GM12878 (cell line): ENCODE measurements at regions not wholly inside any gene's neighbourhood (a gene's known extent, or its start where the extent isn't known, plus 50 kb on each side); places are given as distances from the start of the nearest gene placed in this dataset.

Source experiments
- BCL11A ChIP-seq: IDR thresholded peaks from 2 replicates; pipeline ENCODE4 v1.6.1; 2011; ENCODE audit warnings: low read depth, low read length
- CBX5 ChIP-seq: sonication (generic); IDR thresholded peaks from 2 replicates; pipeline ENCODE4 v1.6.1; 2016; ENCODE audit warnings: low read depth, moderate library complexity, mild to moderate bottlenecking, inconsistent platforms
- HCFC1 ChIP-seq: fragments of 150-350 bp; IDR thresholded peaks from 2 replicates; pipeline ENCODE4 v1.6.1; 2014; ENCODE audit warnings: low read length
- POLR2A ChIP-seq: IDR thresholded peaks from 2 replicates; pipeline ENCODE4 v1.6.1; 2011; ENCODE audit warnings: low read depth, mild to moderate bottlenecking, low read length
- POLR2AphosphoS5 ChIP-seq: IDR thresholded peaks from 2 replicates; pipeline ENCODE4 v1.6.1; 2011; ENCODE audit warnings: mild to moderate bottlenecking, low read length, inconsistent platforms
- SREBF1 ChIP-seq: IDR thresholded peaks from 2 replicates; pipeline ENCODE4 v1.6.1; 2012; ENCODE audit warnings: mild to moderate bottlenecking, low read length
- SUPT20H ChIP-seq: IDR thresholded peaks from 2 replicates; pipeline ENCODE4 v1.6.1; 2011; ENCODE audit warnings: low read depth, mild to moderate bottlenecking, low read length, moderate library complexity, borderline replicate concordance; ENCODE audit not compliant: control insufficient read depth
- YY1 ChIP-seq: IDR thresholded peaks from 2 replicates; pipeline ENCODE4 v1.6.1; 2011; ENCODE audit warnings: low read depth, mild to moderate bottlenecking, low read length
- TF ChIP-seq, protein P1 (sequence below), 3 experiments: IDR thresholded peaks in 2 of 3; conservative IDR thresholded peaks in 1 of 3; 2 replicates each; pipeline ENCODE4 v1.5.1; 2011; ENCODE audit warnings: low read depth in 3 of 3, low read length in 3 of 3, mild to moderate bottlenecking in 3 of 3, control low read depth in 2 of 3, moderate library complexity in 2 of 3, inconsistent platforms in 1 of 3, mixed read lengths in 1 of 3; ENCODE audit not compliant: control insufficient read depth in 2 of 3, insufficient read depth in 1 of 3; ENCODE audit errors: extremely low read depth in 1 of 3

DNA sequence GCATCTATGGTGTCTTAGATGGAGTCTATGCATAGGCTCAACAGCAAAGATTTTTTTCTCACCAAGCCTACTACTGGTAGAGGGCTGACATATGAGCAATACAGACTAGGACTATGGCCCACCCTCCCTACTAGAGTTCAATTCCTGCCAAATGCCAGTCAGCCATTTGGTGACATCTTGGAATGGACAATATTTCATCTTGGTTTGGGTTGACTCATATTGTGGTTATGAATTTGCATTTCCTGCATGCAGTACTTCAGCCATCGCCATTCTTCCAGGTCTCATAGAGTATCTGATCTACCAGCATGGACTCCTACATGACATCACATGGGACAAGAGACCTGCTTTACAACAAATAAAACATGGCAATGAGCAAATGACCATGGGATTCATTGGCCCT is 778.1 kb upstream of the SOX9 start:
- TF ChIP-seq SREBF1 (no peak), CBX5 (no peak), SUPT20H (no peak), YY1 (no peak), BCL11A (no peak), POLR2A (no peak), POLR2AphosphoS5 (no peak), HCFC1 (no peak)
- TF ChIP-seq, protein P1, sequence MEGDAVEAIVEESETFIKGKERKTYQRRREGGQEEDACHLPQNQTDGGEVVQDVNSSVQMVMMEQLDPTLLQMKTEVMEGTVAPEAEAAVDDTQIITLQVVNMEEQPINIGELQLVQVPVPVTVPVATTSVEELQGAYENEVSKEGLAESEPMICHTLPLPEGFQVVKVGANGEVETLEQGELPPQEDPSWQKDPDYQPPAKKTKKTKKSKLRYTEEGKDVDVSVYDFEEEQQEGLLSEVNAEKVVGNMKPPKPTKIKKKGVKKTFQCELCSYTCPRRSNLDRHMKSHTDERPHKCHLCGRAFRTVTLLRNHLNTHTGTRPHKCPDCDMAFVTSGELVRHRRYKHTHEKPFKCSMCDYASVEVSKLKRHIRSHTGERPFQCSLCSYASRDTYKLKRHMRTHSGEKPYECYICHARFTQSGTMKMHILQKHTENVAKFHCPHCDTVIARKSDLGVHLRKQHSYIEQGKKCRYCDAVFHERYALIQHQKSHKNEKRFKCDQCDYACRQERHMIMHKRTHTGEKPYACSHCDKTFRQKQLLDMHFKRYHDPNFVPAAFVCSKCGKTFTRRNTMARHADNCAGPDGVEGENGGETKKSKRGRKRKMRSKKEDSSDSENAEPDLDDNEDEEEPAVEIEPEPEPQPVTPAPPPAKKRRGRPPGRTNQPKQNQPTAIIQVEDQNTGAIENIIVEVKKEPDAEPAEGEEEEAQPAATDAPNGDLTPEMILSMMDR (IDR thresholded peaks at IDR 0.05 in 2 of 3, conservative IDR thresholded peaks at IDR 0.05 in 1 of 3; ENCODE audit: control insufficient read depth in 2 of 3, extremely low read depth in 1 of 3, insufficient read depth in 1 of 3, low read depth in 3 of 3, low read length in 3 of 3), result no peak
